ENCODE measurements at regions not wholly inside any gene's neighbourhood (a gene's known extent, or its start where the extent isn't known, plus 50 kb on each side); places are given as distances from the start of the nearest gene placed in this dataset.

GRCh38 chr4:126947536-126947935, 685.2 kb upstream of the INTU start:
- Histone ChIP-seq H3K27ac (no peak overlapping the region), H3K27me3 (replicated peaks) (no peaks in the 10 kb centered on the region), H3K36me3 (replicated peaks) (no peaks in the 10 kb centered on the region), H3K4me3 (ENCODE audit: low read depth, low read length) (no peak overlapping the region)
- TF ChIP-seq CTCF (IDR thresholded peaks at IDR 0.05; ENCODE audit: low read depth, low read length, missing control alignments), result no peak
- in situ Hi-C loops (cut with HindIII; ENCODE audit: low pct_ligation_motif_present, low sequenced_read_pairs), result no loop called here
- DNase-seq, result no peak

GRCh38 chr4:126954537-126955291, 678.0 kb upstream of the INTU start:
- no peaks in the 10 kb centered on the region for H3K27me3 ChIP-seq (replicated peaks)
- TF ChIP-seq CTCF (IDR thresholded peaks at IDR 0.05; ENCODE audit: low read depth, low read length, missing control alignments), result no peak
- in situ Hi-C loops (cut with HindIII; ENCODE audit: low pct_ligation_motif_present, low sequenced_read_pairs), result no loop called here
- H3K27ac ChIP-seq, result no peak overlapping the region
- no peak for DNase-seq
- H3K36me3 ChIP-seq (replicated peaks), result no peaks in the 10 kb centered on the region
- H3K4me3 ChIP-seq (ENCODE audit: low read depth, low read length), result no peak overlapping the region

GRCh38 chr4:126955292-126956183, 677.2 kb upstream of the INTU start:
- TF ChIP-seq CTCF (IDR thresholded peaks at IDR 0.05; ENCODE audit: low read depth, low read length, missing control alignments), result no peak
- no peak overlapping the region for H3K27ac ChIP-seq
- in situ Hi-C loops (cut with HindIII; ENCODE audit: low pct_ligation_motif_present, low sequenced_read_pairs), result no loop called here
- DNase-seq, result no peak
- no peaks in the 10 kb centered on the region for H3K27me3 ChIP-seq (replicated peaks)
- H3K4me3 ChIP-seq (ENCODE audit: low read depth, low read length), result no peak overlapping the region
- H3K36me3 ChIP-seq (replicated peaks), result no peaks in the 10 kb centered on the region

- Histone ChIP-seq H3K4me3 (ENCODE audit: low read depth, low read length) (no peak overlapping the region), H3K27ac (no peak overlapping the region), H3K27me3 (replicated peaks) (no peaks in the 10 kb centered on the region), H3K36me3 (replicated peaks) (no peaks in the 10 kb centered on the region)
- DNase-seq, result no peak
- in situ Hi-C loops (cut with HindIII; ENCODE audit: low pct_ligation_motif_present, low sequenced_read_pairs), result no loop called here
- TF ChIP-seq CTCF (IDR thresholded peaks at IDR 0.05; ENCODE audit: low read depth, low read length, missing control alignments), result no peak
Measured at GRCh38 chr4:126956184-126956897, 676.4 kb upstream of the INTU start.

GRCh38 chr4:126957556-126957955, 675.2 kb upstream of the INTU start:
- no peaks in the 10 kb centered on the region for H3K36me3 ChIP-seq (replicated peaks)
- peak; percentile 25 for TF ChIP-seq CTCF (IDR thresholded peaks at IDR 0.05; ENCODE audit: low read depth, low read length, missing control alignments)
- H3K4me3 ChIP-seq (ENCODE audit: low read depth, low read length), result no peak overlapping the region
- no peaks in the 10 kb centered on the region for H3K27me3 ChIP-seq (replicated peaks)
- no peak for DNase-seq
- in situ Hi-C loops (cut with HindIII; ENCODE audit: low pct_ligation_motif_present, low sequenced_read_pairs), result no loop called here
- H3K27ac ChIP-seq, result no peak overlapping the region
